ENCODE measurements at regions not wholly inside any gene's neighbourhood (a gene's known extent, or its start where the extent isn't known, plus 50 kb on each side); places are given as distances from the start of the nearest gene placed in this dataset.

DNA sequence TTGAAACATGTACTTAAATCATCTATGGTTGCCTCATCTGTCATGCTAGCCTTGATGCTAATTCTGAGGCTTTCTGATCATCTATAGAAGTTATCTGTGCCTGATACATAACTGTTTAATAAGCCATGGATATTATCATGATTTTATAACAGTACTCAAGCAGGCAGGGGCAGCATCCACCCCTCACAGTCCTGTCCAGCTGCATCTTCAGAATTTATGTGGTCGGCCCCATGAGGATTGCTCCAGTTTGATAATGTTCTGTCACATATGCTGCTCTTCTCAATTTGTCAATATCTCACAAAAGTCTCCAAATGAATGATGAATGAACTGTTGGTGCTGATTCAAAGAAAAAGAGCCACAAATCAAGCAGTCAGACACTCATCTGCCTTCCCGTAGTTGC is 335.1 kb upstream of the POM121L12 start:
- DNase-seq (ENCODE audit: low read depth): no peak

DNA sequence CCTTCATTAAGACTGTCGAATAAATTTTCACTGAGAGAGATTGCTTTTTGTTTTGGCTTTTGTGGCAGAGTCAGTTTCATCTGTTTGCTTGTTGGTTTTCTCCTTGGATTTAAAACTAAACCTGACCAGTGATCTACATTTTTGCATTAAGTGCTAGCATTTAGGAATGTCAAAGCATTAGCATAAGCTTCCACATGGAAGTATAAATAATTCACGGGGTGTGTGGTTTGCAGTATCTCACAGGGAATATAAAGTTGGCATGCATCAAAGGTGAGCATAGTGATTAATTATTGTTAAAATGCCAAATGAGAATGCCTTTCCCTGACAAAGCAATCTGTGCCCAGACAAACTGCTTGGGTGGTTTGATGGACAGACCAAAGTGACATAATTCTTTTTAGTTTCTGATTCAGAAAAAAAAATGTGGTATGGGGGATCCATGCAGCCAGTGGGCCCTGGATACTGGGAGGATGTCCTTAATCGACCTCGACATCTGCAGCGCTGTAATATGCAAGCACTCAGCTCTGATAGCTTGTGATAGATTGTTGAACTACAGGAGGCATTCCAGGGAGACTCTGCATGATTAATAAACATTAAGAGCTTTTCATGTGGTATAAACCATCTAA is 339.3 kb upstream of the POM121L12 start:
- DNase-seq (ENCODE audit: low read depth): no peak

DNA sequence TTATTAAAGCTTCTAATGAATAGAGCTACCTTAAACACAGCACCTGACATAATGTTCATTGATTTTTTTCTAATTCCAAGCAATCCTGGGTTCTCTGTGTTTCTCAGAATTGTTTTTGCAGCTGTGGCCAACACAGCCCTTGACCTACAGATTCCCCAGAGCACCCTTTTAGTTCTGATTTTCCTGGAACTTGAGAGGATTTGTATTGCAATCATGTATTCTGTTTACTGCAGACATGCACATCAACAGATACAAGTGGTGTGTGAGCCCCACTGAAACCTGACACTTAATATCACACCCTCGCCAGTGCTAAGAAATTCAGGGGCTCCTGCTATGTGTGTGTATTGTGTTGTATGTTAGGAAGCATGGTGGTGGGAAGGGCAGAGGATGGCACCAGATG is 344.2 kb upstream of the POM121L12 start:
- no peak for DNase-seq (ENCODE audit: low read depth)

DNA sequence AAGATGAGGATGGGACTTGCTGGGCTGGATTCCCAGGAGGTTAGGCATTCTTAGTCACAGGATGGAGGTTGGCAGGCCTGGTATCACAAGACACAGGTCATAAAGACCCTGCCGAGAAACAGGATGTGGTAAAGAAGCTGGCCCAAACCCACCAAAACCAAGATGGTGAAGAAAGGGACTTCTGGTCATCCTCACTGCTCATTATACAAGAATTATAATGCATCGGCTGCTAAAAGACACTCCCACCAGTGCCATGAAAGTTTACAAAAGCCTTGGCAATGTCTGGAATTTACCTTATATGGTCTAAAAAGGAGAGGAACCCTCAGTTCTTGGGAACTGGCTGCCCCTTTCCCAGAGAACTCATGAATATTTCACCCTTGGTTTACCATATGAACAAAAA is 345.5 kb upstream of the POM121L12 start:
- no peak for DNase-seq (ENCODE audit: low read depth)

DNA sequence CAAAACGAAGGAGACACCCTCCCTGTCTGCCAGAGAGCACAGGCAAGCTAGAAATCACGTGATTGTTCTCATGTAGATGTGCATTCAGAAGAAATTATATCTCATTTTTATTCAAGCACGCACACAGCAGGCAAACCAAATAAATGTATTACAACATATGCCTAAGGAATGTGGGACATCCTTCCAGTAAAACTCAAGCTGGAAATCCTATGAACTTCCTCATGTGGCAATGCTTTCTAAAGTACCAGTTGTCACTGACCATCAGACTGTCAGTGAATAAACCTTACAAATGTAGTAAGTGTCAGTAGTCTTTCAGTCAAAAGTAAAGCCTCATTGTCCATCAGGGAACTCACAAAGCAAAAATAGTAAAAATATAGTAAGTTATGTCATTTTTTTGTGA is 350.1 kb upstream of the POM121L12 start:
- DNase-seq (ENCODE audit: low read depth): no peak

DNA sequence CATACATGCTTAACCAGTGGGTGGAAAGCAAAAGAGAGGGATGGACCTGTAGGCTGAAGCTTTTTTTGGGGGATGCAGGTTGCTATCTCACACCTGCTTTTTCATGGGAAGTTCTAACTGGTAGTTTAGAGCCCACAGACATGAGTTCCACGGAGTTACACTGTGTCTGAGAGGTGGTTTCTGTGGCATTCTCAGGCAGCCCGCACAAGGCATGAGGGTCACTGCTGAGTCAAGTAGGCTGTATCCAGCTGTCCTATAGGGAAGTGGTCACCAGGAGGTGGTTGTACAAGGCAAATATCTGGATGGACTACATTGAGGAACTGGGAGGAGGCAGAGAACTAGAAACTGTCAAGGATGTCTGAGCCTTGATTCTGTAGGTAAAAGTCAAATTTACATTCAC is 351.0 kb upstream of the POM121L12 start:
- no peak for DNase-seq (ENCODE audit: low read depth)

DNA sequence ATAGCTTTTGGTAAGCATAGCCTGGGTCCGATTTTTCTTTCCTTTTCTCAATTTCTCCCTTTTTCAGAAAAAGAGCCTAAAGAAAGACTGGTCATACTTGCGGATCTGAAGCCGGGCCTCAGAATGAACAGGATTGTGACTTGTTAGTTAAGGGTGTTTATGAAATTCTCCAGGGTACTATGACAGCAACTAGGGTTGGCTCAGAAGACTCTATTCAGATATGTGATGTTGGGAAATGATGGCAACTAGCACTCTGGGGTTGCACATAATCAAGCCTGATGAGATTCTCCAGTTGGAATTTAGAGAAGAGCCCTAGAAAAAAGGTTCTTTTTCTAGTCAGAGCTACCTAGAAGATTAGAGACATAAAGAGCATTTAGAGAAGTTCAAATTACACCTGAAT is 352.4 kb upstream of the POM121L12 start:
- DNase-seq (ENCODE audit: low read depth): no peak

DNA sequence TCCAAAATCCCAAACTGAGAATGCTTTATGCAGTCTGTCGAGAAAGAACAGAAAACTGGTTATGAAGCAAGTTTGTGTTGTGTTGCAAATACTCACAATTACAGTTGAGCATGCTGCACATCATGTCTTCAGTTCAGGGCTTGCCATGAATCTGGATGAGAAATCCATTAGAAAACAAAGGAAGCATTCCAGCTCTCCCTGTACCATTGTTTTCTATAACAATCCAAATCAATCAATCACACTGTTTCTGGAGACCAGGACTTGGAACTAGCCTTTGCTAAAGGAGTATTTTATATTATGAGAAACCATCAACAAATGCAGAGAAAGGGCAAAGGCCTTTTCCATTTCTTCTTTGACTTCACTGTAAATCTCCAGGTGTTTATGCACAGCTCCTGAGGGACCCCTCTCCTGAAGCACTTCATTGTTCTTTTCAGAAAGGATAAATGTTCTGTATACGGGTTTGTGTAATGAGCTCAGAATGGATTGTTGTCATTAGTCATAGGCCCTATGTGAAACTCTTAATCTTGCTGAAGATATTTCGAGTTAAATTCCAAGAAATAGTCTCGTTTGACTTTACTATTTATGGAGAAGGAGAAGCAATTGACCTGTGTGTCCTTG is 364.7 kb upstream of the POM121L12 start:
- no peak for DNase-seq (ENCODE audit: low read depth)

DNA sequence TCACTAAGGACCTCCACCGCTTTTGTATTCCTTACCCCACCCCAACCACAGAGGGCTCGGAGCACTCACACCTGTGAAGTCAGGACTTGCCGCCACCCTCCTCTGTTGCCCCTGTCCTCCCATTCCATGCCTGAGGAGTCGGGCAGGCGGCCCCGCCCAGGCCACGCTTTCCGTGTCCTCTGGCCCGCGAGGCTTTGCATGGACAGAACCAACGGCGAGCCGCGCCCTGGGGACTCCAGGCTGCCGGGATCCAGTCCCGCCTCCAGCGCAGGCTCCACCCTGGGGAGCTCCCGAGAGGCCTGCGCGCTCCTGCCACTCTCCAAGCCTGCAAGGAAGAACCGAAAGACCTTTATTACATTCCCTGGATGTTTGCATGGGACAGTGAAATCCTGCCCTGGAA is 366.4 kb upstream of the POM121L12 start:
- DNase-seq (ENCODE audit: low read depth): no peak

DNA sequence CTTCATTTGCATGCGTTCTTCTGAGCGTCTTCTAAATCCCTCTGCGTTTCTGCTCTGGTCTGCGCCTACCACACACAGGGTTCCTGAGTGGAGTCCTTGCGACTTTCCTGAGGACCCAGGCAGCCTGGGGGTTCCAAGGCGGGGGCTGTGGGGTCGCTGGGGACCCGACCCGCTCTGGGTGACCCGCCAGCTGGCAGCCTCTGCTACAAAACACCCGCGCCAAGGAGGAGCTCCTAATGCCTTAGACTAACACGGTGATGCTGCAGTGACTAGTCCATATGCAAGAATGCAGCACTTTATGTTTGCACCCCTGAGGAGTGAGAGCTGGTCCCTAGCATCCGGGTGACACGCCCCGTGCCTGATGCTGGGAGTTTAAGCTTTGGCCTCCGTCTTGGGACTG is 367.0 kb upstream of the POM121L12 start:
- no peak for DNase-seq (ENCODE audit: low read depth)

DNA sequence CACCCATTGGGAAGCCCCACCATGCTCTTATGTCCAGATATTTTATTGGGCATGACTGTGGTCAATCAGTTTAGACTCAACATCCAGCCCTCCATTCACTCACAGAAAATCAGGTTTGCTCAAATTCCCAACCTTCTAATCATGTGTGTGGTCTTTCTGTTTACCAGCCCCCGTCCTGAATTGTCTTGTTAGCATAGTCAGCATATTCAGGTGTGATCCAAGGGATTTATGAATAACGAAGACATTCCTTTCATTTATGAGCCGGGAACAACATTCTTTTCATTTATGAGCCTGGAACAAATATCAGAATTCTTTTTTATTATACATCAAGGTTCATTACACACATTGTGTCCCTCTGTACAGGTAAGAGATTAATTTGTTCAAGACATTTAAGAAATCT is 376.3 kb upstream of the POM121L12 start:
- DNase-seq (ENCODE audit: low read depth): no peak

DNA sequence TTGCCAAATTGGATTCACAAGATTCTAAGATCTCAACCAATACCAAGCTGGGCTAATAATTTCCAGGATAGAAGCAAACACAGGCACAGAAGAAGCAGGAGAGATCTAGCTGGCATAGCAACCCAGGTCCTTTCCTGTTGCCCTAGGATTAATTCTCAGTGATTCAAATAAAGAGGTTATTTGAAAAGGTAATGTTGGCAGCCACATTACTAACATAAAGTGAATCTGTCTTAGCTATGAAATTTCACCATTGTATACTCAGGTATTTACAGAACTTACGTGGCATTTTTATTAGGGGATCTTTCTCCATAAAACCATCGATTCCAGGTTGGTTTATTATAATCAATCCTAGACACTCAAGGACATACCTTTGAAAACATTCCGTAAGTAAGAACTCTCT is 379.3 kb upstream of the POM121L12 start:
- DNase-seq (ENCODE audit: low read depth): no peak

DNA sequence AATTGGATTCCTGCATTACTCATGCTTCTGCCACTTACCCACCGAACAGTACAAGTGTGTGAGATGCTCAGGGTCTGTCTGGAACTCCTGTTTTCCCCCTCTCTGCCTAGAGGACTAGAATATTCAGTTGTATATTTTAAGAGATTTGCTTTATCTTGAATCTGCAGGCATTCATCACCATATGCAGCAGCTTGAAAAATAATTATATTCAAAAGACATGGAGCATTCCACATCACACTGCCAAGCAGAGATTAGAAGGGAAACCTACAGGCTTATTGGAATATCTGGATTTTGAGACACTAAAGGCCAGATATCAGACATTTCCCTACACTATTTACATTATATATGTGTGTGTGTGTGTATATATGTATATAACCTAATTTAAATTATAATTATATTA is 382.8 kb upstream of the POM121L12 start:
- no peak for DNase-seq (ENCODE audit: low read depth)

DNA sequence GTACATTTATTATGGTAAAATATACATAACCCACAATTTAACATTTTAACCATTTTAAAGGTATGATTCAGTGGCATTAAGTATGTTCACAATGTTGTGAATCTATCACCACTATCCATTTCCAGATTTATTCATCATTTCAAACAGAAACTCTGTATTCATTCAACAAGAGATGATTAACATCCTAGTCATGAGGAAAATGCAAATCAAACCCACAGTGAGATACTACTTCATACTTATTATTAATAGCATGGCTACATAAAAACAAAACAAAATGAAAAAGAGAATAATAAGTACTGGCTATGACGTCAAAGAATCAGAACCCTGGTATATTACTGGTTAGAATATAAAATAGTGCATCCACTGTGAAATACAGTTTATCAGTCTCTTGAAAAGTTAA is 386.6 kb upstream of the POM121L12 start:
- DNase-seq (ENCODE audit: low read depth): no peak

DNA sequence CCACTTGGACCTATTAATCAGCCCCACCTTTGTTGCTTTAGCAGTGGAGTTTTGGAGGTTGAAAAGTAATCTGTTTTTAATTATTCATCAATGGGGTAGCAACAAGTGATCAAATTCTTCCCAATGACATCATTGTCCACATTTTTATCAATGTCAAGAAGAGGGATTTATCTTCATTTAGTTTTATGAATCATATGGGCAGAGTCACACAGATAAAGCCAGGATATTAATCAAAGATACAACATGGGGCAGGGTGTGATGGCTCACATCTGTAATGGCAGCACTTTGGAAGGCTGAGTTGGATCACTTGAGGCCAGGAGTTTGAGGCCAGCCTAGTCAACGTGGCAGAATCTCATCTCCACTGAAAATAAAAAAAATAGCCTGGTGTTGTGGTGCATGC is 388.4 kb upstream of the POM121L12 start:
- DNase-seq (ENCODE audit: low read depth): no peak

DNA sequence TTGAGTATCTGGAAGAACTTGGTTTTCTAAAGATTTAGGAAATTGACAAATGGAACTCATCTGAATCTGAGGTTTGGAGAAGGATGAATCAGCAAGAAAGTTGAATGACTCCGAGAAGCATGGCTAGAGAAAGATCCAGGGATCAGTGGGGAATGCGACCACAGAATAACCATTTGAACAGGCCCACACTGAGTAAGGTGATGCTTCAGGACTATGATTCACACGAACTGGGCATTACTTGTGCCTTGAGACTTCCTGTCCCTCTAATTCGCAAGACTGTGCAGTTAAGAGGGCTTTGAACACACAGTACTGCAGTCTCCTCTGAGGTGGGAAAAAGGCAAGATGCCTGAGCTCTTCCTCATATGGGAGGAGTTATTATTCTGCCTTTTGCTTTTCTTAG is 395.5 kb upstream of the POM121L12 start:
- no peak for DNase-seq (ENCODE audit: low read depth)

DNA sequence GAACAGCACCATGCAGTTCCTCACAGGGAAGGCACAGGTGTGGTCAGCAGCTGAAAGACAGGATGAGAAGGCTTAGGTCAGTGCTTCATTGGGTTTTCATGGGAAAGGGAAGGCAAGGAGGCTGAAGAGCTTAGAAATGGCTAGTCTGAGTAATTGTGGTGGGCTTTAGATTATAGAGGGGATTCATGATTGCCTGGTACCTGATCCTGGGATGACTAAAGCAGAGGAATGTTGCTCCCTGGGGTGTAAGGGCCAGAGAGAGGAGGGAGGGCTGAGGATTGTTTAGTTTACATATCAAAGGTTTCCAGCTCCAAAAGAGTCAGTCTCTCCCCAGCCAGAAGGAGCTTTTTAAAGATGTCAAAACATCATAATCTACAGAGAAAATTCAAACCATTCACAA is 396.3 kb upstream of the POM121L12 start:
- DNase-seq (ENCODE audit: low read depth): no peak

DNA sequence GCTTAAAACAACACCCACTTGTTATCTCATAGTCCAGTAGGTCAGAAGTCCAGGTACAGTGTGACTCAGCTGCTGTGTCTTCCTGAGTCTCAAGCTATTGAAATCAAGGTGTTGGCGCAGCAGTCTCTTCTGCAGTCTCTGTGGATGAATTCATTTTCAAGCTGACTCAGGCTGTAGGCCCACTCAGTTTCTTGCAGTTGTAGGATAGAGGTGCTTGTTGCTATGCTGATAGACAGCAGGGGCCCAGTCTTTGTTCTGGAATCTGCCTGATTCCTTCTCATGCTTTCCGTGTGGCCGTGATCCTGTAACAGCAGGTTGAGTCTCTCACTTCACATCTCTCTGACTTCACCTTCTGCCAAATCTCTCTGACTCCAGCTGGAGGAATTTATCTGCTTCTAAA is 400.4 kb upstream of the POM121L12 start:
- no peak for DNase-seq (ENCODE audit: low read depth)

DNA sequence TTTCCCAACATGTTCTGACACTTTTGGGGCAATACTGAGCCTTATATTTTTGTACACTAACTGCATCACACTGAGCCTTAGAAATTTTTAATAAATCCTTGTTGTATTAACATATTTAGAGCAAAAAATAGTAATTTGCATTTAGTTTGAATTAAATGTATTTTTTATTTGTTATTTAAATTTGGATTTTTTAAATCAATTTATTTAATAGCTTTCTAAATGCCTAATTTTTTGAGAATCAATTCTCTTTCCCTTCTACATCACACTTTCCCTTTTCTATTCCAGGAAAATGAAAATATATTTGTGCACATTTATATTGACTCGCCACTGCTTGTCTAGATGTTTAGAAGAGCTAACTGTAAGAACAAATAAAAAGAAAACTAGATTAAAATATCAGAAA is 414.6 kb upstream of the POM121L12 start:
- no peak for DNase-seq (ENCODE audit: low read depth)

DNA sequence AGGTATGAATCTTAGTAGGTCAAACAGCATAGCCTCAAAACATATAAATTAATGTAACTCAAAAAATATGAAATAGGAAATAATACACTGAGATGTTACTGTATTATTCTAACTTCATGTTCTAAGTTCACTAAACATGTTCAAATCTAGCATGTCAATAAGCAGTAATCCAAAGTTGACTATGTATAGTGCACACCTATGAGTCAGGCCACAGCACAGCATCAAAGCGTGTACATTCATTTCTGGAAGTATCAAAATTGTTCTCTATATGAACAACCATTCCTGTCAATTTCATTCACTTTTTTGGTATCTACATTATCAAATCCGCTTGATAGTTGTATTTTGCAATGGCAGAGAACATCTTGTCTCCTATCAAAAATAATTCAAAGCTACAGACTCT is 418.9 kb upstream of the POM121L12 start:
- no peak for DNase-seq (ENCODE audit: low read depth)

DNA sequence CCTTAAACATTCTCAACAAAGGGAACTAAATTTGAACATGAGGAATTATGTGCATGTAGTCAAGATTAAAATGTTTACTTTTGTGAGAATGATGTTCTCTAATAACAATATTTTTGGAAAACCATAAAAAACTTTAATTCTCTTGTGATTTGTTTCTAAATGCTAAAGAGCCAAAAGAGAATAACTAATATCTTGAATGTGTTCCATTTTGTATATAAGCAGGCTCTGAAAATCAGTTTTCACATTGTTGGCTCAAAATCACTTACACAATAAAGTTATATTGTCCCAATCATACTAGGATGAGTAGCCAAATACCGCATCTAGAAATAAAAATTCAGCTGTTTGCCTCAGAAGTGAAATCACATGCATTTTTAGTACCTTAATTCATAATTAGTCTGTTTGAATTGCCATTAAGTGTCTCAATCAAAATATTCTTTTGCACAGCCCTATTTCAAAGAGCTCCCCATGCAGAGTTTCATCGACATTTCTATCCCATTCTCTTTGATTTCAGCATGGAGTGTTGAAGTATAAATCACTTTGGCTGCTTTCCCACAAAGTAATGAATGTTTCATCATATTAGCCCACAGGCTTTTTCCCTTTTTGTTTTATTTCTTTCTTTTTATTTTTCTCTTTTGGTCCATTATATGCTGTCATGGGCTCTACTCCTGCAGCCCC is 420.3 kb upstream of the POM121L12 start:
- DNase-seq (ENCODE audit: low read depth): no peak

DNA sequence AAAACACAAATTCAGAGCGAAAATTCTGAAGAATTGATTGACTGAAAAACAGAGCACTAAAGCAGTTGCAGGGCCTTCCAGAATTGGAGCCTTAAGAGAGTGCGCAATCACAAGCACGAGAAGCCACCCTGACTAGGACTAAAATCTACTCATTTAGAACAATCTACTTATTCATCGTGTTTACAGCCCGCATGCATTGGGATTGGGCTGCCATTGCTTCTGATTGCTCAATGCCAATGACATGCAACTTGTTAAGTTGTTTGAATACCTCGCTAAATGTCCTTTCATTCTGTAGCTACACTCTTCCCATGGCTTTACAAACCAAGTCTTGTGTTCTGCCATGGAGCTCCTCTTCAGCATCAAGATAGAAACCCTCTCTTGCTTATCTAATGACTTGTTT is 425.9 kb upstream of the POM121L12 start:
- DNase-seq (ENCODE audit: low read depth): no peak

DNA sequence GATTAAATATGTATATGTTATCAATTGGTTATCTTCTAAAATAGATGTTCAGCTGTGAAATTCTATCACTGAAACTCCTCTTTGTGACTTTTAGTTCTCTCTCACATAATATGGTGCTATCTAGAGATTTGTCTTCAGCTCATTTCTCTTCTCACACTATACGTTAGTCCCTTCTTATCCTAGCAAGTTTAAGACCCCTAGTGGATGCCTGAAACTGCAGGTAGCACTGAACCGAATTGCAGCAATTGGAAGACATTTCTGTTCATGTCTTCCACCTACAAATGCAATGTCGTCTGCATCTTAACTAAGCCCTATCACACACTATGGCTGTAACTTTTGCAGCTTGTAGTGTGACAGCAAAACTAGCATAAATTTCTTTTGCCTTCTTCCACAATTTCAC is 442.7 kb upstream of the POM121L12 start:
- no peak for DNase-seq (ENCODE audit: low read depth)

DNA sequence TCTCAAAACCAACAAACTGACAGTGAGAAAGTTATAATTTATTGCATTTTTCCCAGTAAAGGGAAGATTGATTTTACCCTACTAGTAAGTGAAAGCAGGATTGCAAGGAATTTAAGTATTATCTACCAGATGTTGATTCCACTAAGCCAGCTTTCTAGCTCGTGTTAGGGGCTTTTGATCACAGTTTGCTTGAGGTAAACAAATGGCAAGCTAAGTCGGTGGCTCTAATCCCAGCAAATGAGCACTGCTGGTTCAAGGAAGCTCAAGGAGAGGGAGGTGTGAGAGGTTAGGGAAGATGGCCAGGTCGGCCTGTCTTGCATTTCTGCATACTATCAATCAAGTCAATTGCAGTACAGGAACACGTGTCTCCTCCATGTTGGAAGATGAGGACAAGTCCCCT is 448.7 kb upstream of the POM121L12 start:
- DNase-seq (ENCODE audit: low read depth): no peak

All from activated T-cell treated with anti-CD3 and anti-CD28 coated beads for 1 hour (primary cell).